Skeletal muscle cell (primary cell): ENCODE measurements at regions not wholly inside any gene's neighbourhood (a gene's known extent, or its start where the extent isn't known, plus 50 kb on each side); places are given as distances from the start of the nearest gene placed in this dataset.

Experiments
- DNase-seq: peaks from one replicate; pipeline ENCODE4 v3.0.0-alpha.2; 2010; ENCODE audit warnings: low read depth
- H3K4me3 ChIP-seq: 2 replicates; pipeline ENCODE4 v1.5.1; 2011; ENCODE audit warnings: low read depth, mild to moderate bottlenecking, control low read depth, low read length, moderate library complexity

GRCh38 chr2:100195942-100196341, 53.6 kb upstream of the AFF3 start:
- DNase-seq, result no peak
- H3K4me3 ChIP-seq, result no peak overlapping the region

GRCh38 chr2:100194951-100195350, 52.6 kb upstream of the AFF3 start:
- no peak for DNase-seq
- no peak overlapping the region for H3K4me3 ChIP-seq

- no peak for DNase-seq
- H3K4me3 ChIP-seq, result no peak overlapping the region
Measured at GRCh38 chr2:100193291-100193710, 50.9 kb upstream of the AFF3 start.

- DNase-seq, result no peak
- H3K4me3 ChIP-seq, result no peak overlapping the region
Measured at GRCh38 chr2:100192825-100193224, 50.4 kb upstream of the AFF3 start.

GRCh38 chr2:100192300-100192699, 49.9 kb upstream of the AFF3 start:
- no peak overlapping the region for H3K4me3 ChIP-seq

More at GRCh38 chr2:100192300-100192699, 49.9 kb upstream of the AFF3 start:
- DNase-seq, result no peak
